ENCODE measurements at regions not wholly inside any gene's neighbourhood (a gene's known extent, or its start where the extent isn't known, plus 50 kb on each side); places are given as distances from the start of the nearest gene placed in this dataset.

GRCh38 chr14:104473649-104474494 is 105.7 kb upstream of the C14orf180 start:
- Histone ChIP-seq H3K36me3 (no peaks in the 10 kb centered on the region), H3K27ac (no peak overlapping the region), H3K9me3 (no peaks in the 10 kb centered on the region), H3K27me3 (peaks cover 0 to 62% of the 10 kb centered on the region in 2 donors), H3K4me3 (no peak overlapping the region), H3K4me1 (no peaks in the 10 kb centered on the region)
- DNase-seq = no peak
- intact Hi-C loops (cut with DNase I; ENCODE audit: low total_unique reads) = no loop called here
- no peak for TF ChIP-seq CTCF (IDR thresholded peaks at IDR 0.05)

GRCh38 chr14:104474495-104475213 is 104.9 kb upstream of the C14orf180 start:
- TF ChIP-seq CTCF (IDR thresholded peaks at IDR 0.05) = no peak
- Histone ChIP-seq H3K36me3 (no peaks in the 10 kb centered on the region), H3K27me3 (peaks cover 0 to 67% of the 10 kb centered on the region in 2 donors), H3K27ac (no peak overlapping the region), H3K4me3 (no peak overlapping the region), H3K4me1 (no peaks in the 10 kb centered on the region), H3K9me3 (no peaks in the 10 kb centered on the region)
- intact Hi-C loops (cut with DNase I; ENCODE audit: low total_unique reads) = no loop called here
- no peak for DNase-seq

DNA sequence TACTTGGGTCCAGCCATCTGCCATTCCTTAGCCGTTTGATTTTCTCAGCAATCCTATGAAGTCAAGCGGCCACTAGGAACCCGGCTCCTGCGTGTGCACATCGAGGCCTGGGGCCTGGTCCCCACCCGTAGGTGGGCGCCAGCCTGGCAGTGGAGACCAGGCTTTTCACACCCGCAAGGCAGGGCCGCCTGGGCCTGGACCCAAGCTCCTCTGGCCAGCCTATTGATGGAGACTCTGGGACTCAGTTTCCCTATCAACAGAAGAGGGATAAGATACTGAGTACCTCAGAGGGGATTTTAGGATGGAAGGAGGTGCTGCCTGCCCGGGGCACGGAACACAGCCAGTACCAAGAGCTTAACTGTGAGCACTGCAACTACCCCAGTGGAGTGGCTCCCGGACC is 104.3 kb upstream of the C14orf180 start:
- TF ChIP-seq CTCF (IDR thresholded peaks at IDR 0.05) = no peak
- intact Hi-C loops (cut with DNase I; ENCODE audit: low total_unique reads) = no loop called here
- H3K4me3 ChIP-seq = no peak overlapping the region
- no peaks in the 10 kb centered on the region for H3K36me3 ChIP-seq
- H3K9me3 ChIP-seq = no peaks in the 10 kb centered on the region
- no peaks in the 10 kb centered on the region for H3K4me1 ChIP-seq
- no peak for DNase-seq
- H3K27ac ChIP-seq = no peak overlapping the region
- H3K27me3 ChIP-seq = peaks cover 0 to 73% of the 10 kb centered on the region in 2 donors

GRCh38 chr14:104475802-104476201 is 103.8 kb upstream of the C14orf180 start:
- Histone ChIP-seq H3K36me3 (no peaks in the 10 kb centered on the region), H3K27me3 (peaks cover 0 to 74% of the 10 kb centered on the region in 2 donors), H3K9me3 (peaks cover 0 to 2% (median 0%) of the 10 kb centered on the region in 3 donors), H3K4me3 (no peak overlapping the region), H3K4me1 (no peaks in the 10 kb centered on the region), H3K27ac (no peak overlapping the region)
- no peak for DNase-seq
- intact Hi-C loops (cut with DNase I; ENCODE audit: low total_unique reads) = no loop called here
- no peak for TF ChIP-seq CTCF (IDR thresholded peaks at IDR 0.05)

DNA sequence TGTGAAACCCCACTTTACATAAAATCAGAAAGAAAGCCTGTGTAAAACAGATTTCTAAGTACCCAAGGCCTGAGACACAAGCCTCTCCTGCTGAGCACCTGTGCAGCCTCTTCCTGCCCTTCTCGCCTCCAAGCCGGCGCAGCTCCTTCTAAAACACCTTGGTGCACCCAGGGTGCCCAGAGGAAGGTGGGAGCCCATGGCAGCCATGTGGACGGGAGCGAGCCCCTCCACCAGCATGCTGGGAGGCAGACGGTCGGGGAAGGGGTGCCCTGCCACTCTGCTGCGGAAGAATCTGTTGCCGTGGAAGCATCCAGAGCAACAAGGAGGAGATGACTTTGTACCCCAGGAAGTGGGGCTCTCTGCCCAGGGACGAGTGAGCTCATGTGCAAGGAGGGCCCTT is 103.1 kb upstream of the C14orf180 start:
- intact Hi-C loops (cut with DNase I; ENCODE audit: low total_unique reads) = no loop called here
- H3K27ac ChIP-seq = no peak overlapping the region
- TF ChIP-seq CTCF (IDR thresholded peaks at IDR 0.05) = no peak
- peaks cover 0 to 8% (median 4%) of the 10 kb centered on the region in 3 donors for H3K9me3 ChIP-seq
- H3K36me3 ChIP-seq = no peaks in the 10 kb centered on the region
- H3K4me3 ChIP-seq = no peak overlapping the region
- no peak for DNase-seq
- H3K4me1 ChIP-seq = no peaks in the 10 kb centered on the region
- H3K27me3 ChIP-seq = peaks cover 0 to 68% of the 10 kb centered on the region in 2 donors

Measured in tibial artery (tissue), 4 donors.